OCI-LY7 (cell line): ENCODE measurements at regions not wholly inside any gene's neighbourhood (a gene's known extent, or its start where the extent isn't known, plus 50 kb on each side); places are given as distances from the start of the nearest gene placed in this dataset.

ENCODE experiments used
- CTCF ChIP-seq: fragments of 200-600 bp; sonication (generic); conservative IDR thresholded peaks from 2 replicates; pipeline ENCODE4 v1.5.1; 2014; ENCODE audit warnings: mild to moderate bottlenecking, antibody characterized with exemption, low read length, moderate library complexity, mixed read lengths
- EZH2phosphoT487 ChIP-seq: fragments of 200-600 bp; sonication (generic); IDR thresholded peaks from 2 replicates; pipeline ENCODE4 v1.6.1; 2018; ENCODE audit warnings: low read depth, borderline replicate concordance, mild to moderate bottlenecking, mixed run types, antibody characterized with exemption, low read length, moderate library complexity, mixed read lengths

- TF ChIP-seq CTCF (no peak), EZH2phosphoT487 (no peak)
Measured at GRCh38 chr13:88887045-88887662, 1216.0 kb downstream of the SLITRK5 start.
